ENCODE measurements at regions not wholly inside any gene's neighbourhood (a gene's known extent, or its start where the extent isn't known, plus 50 kb on each side); places are given as distances from the start of the nearest gene placed in this dataset.

DNA sequence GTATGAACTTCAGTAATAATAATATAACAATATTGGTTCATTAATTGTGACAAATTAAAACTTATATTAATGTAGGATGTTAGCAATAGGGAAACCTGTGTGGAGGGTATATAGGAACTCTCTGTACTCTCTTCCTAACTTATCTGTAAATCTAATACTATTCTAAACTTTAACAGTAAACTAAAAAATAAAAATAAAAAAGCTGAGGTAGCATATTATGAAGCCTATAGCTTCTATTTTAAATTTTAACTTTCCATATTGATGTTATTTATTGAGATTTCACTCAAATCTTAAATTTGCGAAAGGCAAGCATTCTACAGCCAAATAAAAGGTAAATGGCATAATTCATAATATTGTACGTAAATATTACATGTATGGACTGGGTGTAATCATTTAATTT lies 326.4 kb downstream of the MEI4 start:
- Histone ChIP-seq H3K4me3 (ENCODE audit: low read length) (no peak overlapping the region), H3K36me3 (ENCODE audit: control insufficient read depth, insufficient read depth, low read length) (no peaks in the 10 kb centered on the region), H3K27me3 (ENCODE audit: control insufficient read depth, insufficient read depth, low read length) (no peaks in the 10 kb centered on the region), H3K4me1 (ENCODE audit: control insufficient read depth, insufficient read depth, low read length) (no peaks in the 10 kb centered on the region), H3K27ac (ENCODE audit: low read length) (no peak overlapping the region), H3K9me3 (replicated peaks; ENCODE audit: control insufficient read depth, low read depth, low read length) (peaks cover 5% of the 10 kb centered on the region)
- no CpG with 5 or more reads among the region's 2 CpGs for WGBS (ENCODE audit: insufficient coverage)
- DNase-seq: no peak

DNA sequence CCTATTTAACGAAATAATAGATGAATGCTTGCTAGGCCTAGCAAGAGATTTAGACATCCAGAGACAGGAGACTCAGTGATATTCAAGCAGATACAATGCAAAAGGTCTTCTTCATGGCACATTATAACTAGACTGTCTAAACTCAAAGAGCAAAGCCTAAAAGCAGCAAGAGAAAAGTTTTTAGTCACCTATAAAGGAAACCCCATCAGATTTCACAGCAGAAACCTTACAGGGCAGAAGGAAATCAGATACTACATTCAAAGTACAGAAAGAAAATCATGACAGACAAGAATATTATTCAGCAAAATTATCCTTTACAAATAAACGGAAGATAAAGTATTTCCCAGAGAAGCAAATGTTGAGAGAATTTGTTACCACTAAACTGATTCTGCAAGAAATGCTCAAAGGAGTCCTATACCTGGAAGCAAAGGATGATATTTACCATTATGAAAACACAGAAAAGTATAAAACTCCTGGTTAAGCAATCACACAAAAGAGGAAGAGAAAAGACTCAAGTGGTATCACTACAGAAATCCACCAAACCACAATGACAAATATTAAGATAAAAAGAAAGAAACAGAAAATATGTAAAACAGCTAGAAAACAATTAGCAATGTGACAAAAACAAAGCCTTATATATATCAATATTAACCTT lies 333.7 kb downstream of the MEI4 start:
- no peak overlapping the region for H3K27ac ChIP-seq (ENCODE audit: low read length)
- H3K4me1 ChIP-seq (ENCODE audit: control insufficient read depth, insufficient read depth, low read length): no peaks in the 10 kb centered on the region
- DNase-seq: no peak
- WGBS (ENCODE audit: insufficient coverage): no CpG with 5 or more reads among the region's 2 CpGs
- H3K36me3 ChIP-seq (ENCODE audit: control insufficient read depth, insufficient read depth, low read length): no peaks in the 10 kb centered on the region
- H3K4me3 ChIP-seq (ENCODE audit: low read length): no peak overlapping the region
- peaks cover 8% of the 10 kb centered on the region for H3K9me3 ChIP-seq (replicated peaks; ENCODE audit: control insufficient read depth, low read depth, low read length)
- H3K27me3 ChIP-seq (ENCODE audit: control insufficient read depth, insufficient read depth, low read length): no peaks in the 10 kb centered on the region

DNA sequence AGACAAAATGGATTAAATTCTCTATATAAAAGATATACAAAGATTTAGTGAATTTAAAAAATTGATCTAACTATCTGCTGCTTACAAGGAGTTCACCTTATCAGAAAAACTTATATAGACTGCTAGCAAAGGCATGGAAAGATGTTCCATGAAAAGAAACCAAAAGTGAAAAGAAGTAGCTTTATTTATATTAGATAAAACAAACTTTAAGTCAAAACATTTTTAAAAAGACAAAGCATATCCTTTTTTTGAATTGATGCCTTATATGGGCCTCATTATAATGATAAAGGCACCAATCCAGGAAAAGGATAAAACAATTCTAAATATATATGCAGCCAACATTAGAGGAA lies 334.2 kb downstream of the MEI4 start:
- H3K4me1 ChIP-seq (ENCODE audit: control insufficient read depth, insufficient read depth, low read length): no peaks in the 10 kb centered on the region
- H3K4me3 ChIP-seq (ENCODE audit: low read length): no peak overlapping the region
- no peak for DNase-seq
- no peaks in the 10 kb centered on the region for H3K36me3 ChIP-seq (ENCODE audit: control insufficient read depth, insufficient read depth, low read length)
- H3K27me3 ChIP-seq (ENCODE audit: control insufficient read depth, insufficient read depth, low read length): no peaks in the 10 kb centered on the region
- no peak overlapping the region for H3K27ac ChIP-seq (ENCODE audit: low read length)
- H3K9me3 ChIP-seq (replicated peaks; ENCODE audit: control insufficient read depth, low read depth, low read length): peaks cover 8% of the 10 kb centered on the region

DNA sequence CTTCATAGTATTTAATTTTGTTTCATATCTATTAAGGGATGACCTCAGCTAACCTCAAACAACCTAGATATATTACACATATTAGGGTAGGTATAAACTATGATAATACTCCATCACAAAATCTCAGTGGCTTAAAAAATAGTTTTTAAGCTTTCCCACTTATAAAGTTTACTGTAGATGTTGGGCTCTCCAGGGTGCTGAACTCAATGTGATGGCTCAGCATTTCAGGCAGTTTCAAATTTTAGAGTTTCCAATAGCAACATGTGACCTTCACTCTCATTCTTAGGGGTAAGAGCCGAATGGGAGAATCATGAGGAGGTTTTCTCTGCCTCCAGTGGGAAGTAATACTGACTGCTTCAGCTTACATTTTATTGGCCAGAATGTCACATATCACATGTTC lies 357.3 kb downstream of the MEI4 start:
- Histone ChIP-seq H3K27me3 (ENCODE audit: control insufficient read depth, insufficient read depth, low read length) (no peaks in the 10 kb centered on the region), H3K36me3 (ENCODE audit: control insufficient read depth, insufficient read depth, low read length) (no peaks in the 10 kb centered on the region), H3K4me1 (ENCODE audit: control insufficient read depth, insufficient read depth, low read length) (no peaks in the 10 kb centered on the region), H3K4me3 (ENCODE audit: low read length) (no peak overlapping the region), H3K27ac (ENCODE audit: low read length) (no peak overlapping the region), H3K9me3 (replicated peaks; ENCODE audit: control insufficient read depth, low read depth, low read length) (no peaks in the 10 kb centered on the region)
- WGBS (ENCODE audit: insufficient coverage): no CpG with 5 or more reads among the region's 1 CpG
- DNase-seq: no peak

DNA sequence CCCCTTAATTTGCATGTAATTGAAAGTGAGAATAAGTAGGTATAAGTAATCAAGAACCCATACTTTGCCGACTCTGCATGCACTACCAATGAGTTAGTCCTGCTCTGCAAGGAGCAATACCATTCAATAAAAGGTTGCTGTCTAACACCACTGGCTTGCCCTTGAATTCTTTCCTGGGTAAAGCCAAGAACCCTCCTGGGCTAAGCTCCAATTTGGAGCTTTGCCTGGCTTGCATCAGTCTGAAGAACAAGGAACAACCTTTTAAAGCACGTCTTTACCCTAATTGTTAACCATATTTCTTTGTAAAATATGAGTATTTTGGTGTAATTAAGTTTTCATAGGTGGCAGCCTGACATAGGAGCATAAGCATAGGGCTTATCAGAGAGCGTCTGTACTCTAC lies 367.7 kb downstream of the MEI4 start:
- H3K9me3 ChIP-seq (replicated peaks; ENCODE audit: control insufficient read depth, low read depth, low read length): no peaks in the 10 kb centered on the region
- H3K27me3 ChIP-seq (ENCODE audit: control insufficient read depth, insufficient read depth, low read length): no peaks in the 10 kb centered on the region
- no peak overlapping the region for H3K27ac ChIP-seq (ENCODE audit: low read length)
- no peak for DNase-seq
- no peaks in the 10 kb centered on the region for H3K4me1 ChIP-seq (ENCODE audit: control insufficient read depth, insufficient read depth, low read length)
- no peaks in the 10 kb centered on the region for H3K36me3 ChIP-seq (ENCODE audit: control insufficient read depth, insufficient read depth, low read length)
- no peak overlapping the region for H3K4me3 ChIP-seq (ENCODE audit: low read length)
- WGBS (ENCODE audit: insufficient coverage): no CpG with 5 or more reads among the region's 3 CpGs

DNA sequence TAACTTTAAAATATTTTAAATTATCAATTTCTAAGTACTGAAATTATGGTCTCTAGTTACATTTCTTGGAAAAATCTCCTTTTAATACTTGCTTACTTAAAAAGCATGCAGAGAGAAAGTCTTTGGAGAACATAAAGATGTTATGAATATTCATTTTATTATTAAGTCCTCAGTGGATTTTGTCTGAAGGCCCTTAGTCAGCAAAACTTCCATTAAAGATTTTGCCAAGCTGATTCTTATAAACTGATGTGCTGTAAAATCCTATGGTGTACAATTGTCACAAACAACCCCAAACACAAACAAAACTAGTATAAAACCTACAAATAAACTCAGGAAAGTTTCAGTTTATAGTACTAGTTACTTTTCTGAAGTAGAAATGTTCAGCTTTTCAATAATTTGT lies 372.7 kb downstream of the MEI4 start:
- H3K9me3 ChIP-seq (replicated peaks; ENCODE audit: control insufficient read depth, low read depth, low read length): no peaks in the 10 kb centered on the region
- H3K36me3 ChIP-seq (ENCODE audit: control insufficient read depth, insufficient read depth, low read length): no peaks in the 10 kb centered on the region
- no peak overlapping the region for H3K4me3 ChIP-seq (ENCODE audit: low read length)
- no peaks in the 10 kb centered on the region for H3K27me3 ChIP-seq (ENCODE audit: control insufficient read depth, insufficient read depth, low read length)
- no peak overlapping the region for H3K27ac ChIP-seq (ENCODE audit: low read length)
- DNase-seq: no peak
- H3K4me1 ChIP-seq (ENCODE audit: control insufficient read depth, insufficient read depth, low read length): no peaks in the 10 kb centered on the region

DNA sequence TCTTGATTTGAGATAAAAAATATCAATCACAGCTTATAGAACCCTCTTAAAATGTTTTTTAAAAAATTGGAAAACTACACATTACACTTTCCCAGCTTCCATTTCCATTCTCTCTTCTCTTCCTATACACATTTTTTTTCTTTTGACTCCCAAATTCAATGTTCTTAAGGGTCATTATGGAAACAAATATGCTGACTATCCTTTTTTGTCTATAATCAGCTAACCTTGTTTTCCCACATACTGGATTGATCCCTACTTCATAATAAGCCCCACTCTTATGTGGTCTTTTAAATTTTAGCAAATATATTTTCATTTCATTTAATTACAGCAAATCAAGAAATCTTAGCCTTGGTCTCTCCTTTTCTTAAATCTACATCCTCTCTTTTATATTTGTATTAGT lies 378.4 kb downstream of the MEI4 start:
- DNase-seq: no peak
- Histone ChIP-seq H3K27ac (ENCODE audit: low read length) (no peak overlapping the region), H3K9me3 (replicated peaks; ENCODE audit: control insufficient read depth, low read depth, low read length) (peaks cover 2% of the 10 kb centered on the region), H3K4me1 (ENCODE audit: control insufficient read depth, insufficient read depth, low read length) (no peaks in the 10 kb centered on the region), H3K4me3 (ENCODE audit: low read length) (no peak overlapping the region), H3K36me3 (ENCODE audit: control insufficient read depth, insufficient read depth, low read length) (no peaks in the 10 kb centered on the region), H3K27me3 (ENCODE audit: control insufficient read depth, insufficient read depth, low read length) (no peaks in the 10 kb centered on the region)

DNA sequence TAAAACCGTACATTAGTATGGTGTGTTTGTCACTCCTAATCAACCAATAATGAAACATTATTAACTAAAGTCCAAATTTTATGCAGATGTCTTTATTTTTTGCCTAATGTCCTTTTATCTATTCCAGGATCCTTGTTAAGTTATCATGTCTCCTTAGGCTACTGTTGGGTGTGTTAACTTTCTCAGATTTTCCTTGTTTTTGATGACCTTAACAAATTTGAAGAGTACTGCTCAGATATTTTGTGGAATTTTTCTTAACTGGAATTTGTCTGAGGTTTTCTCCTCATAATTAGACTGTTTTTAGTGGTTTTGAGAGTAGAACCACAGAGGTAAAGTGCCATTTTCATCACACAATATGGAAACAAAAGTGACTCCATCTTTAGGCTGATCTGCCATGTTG lies 406.3 kb downstream of the MEI4 start:
- H3K9me3 ChIP-seq (replicated peaks; ENCODE audit: control insufficient read depth, low read depth, low read length): no peaks in the 10 kb centered on the region
- no peak overlapping the region for H3K4me3 ChIP-seq (ENCODE audit: low read length)
- H3K4me1 ChIP-seq (ENCODE audit: control insufficient read depth, insufficient read depth, low read length): no peaks in the 10 kb centered on the region
- no peaks in the 10 kb centered on the region for H3K36me3 ChIP-seq (ENCODE audit: control insufficient read depth, insufficient read depth, low read length)
- no CpG with 5 or more reads among the region's 1 CpG for WGBS (ENCODE audit: insufficient coverage)
- H3K27ac ChIP-seq (ENCODE audit: low read length): no peak overlapping the region
- H3K27me3 ChIP-seq (ENCODE audit: control insufficient read depth, insufficient read depth, low read length): no peaks in the 10 kb centered on the region
- DNase-seq: no peak

DNA sequence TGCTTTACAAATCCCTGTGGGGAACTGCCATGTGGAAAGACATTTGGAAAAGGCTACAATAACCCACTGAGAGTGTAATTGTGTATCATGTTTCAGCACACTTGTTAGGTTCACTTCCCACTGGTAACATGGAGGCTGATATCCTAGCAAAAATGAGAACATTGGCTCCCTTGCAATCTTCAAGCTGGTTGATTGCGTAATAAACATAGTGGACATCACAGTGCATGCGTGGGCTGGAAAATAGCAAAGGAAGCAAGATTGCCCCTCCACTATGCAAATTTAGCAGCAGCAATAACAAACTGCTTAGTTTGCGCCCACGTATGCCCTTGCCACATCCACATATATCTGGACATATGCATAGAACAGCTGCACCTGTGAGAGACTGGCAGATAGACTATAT lies 410.2 kb downstream of the MEI4 start:
- Histone ChIP-seq H3K27ac (ENCODE audit: low read length) (no peak overlapping the region), H3K4me3 (ENCODE audit: low read length) (no peak overlapping the region), H3K36me3 (ENCODE audit: control insufficient read depth, insufficient read depth, low read length) (no peaks in the 10 kb centered on the region), H3K9me3 (replicated peaks; ENCODE audit: control insufficient read depth, low read depth, low read length) (no peaks in the 10 kb centered on the region), H3K4me1 (ENCODE audit: control insufficient read depth, insufficient read depth, low read length) (no peaks in the 10 kb centered on the region), H3K27me3 (ENCODE audit: control insufficient read depth, insufficient read depth, low read length) (no peaks in the 10 kb centered on the region)
- DNase-seq: no peak
- WGBS (ENCODE audit: insufficient coverage): 91% methylated on average over 4 of the region's 4 CpGs

DNA sequence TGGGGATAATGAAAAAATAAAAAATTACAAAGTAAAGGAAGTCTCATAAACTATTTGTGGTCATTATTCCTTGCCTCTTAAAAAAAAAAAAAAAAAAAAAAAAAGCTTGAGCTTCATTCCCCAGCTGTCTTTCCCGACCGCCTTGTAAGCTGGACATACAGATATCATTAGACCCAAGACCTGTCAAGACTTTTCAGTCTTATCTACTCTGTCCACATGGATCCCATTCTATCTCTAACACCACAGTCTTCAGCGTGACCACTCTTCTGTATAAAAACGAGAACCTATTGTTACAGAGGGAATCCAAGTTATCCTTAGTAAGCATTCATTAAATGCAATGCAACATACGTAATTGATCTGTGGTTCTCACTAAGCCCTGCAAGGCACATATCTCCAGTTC lies 423.5 kb downstream of the MEI4 start:
- Histone ChIP-seq H3K9me3 (replicated peaks; ENCODE audit: control insufficient read depth, low read depth, low read length) (no peaks in the 10 kb centered on the region), H3K27me3 (ENCODE audit: control insufficient read depth, insufficient read depth, low read length) (no peaks in the 10 kb centered on the region), H3K36me3 (ENCODE audit: control insufficient read depth, insufficient read depth, low read length) (no peaks in the 10 kb centered on the region), H3K27ac (ENCODE audit: low read length) (no peak overlapping the region), H3K4me3 (ENCODE audit: low read length) (no peak overlapping the region), H3K4me1 (ENCODE audit: control insufficient read depth, insufficient read depth, low read length) (no peaks in the 10 kb centered on the region)
- WGBS (ENCODE audit: insufficient coverage): 90% methylated on average over 2 of the region's 5 CpGs
- DNase-seq: no peak

DNA sequence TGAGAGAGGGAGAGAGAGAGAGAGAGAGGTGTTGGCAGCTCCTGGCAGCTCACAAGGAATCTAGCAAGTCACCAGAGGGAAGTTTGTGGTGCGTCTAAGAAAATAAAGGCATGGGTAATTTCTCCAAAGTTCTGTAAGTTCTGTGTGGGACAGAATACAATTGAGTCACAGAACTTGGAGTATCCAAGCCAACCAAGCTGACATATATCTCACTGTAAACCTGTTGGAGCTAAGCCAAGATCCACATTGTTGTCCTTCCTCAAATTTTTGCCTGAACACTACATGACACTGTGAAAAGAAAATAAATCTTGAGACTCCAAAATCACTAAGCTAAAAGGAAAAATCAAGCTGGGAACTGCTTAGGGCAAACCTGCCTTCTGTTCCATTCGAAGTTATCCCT lies 436.7 kb downstream of the MEI4 start:
- Histone ChIP-seq H3K9me3 (replicated peaks; ENCODE audit: control insufficient read depth, low read depth, low read length) (peaks cover 4% of the 10 kb centered on the region), H3K27ac (ENCODE audit: low read length) (no peak overlapping the region), H3K4me3 (ENCODE audit: low read length) (no peak overlapping the region), H3K4me1 (ENCODE audit: control insufficient read depth, insufficient read depth, low read length) (no peaks in the 10 kb centered on the region), H3K36me3 (ENCODE audit: control insufficient read depth, insufficient read depth, low read length) (no peaks in the 10 kb centered on the region), H3K27me3 (ENCODE audit: control insufficient read depth, insufficient read depth, low read length) (no peaks in the 10 kb centered on the region)
- DNase-seq: no peak
- WGBS (ENCODE audit: insufficient coverage): 45% methylated on average over 1 of the region's 2 CpGs
